RWPE2 (cell line): ENCODE measurements at regions not wholly inside any gene's neighbourhood (a gene's known extent, or its start where the extent isn't known, plus 50 kb on each side); places are given as distances from the start of the nearest gene placed in this dataset.

Experiments used
- ATAC-seq: fragments of 200-7000 bp; cut with Tn5 transposase; 3 replicates; pipeline ENCODE4 v1.9.1; 2021; ENCODE audit warnings: low read depth
- DNase-seq: peaks from one replicate; pipeline ENCODE4 v3.0.0-alpha.2; 2020; ENCODE audit warnings: low spot score
- H3K27ac ChIP-seq: fragments of 450-650 bp; 2 replicates; pipeline ENCODE4 v1.5.1; 2017; ENCODE audit warnings: mild to moderate bottlenecking; ENCODE audit not compliant: poor library complexity, severe bottlenecking
- H3K27me3 ChIP-seq: fragments of 250-450 bp; sonication (Bioruptor Pico); 2 replicates; pipeline ENCODE4 v1.5.1; 2021; ENCODE audit warnings: mild to moderate bottlenecking, moderate library complexity; ENCODE audit not compliant: insufficient read depth, poor library complexity, severe bottlenecking
- H3K36me3 ChIP-seq: fragments of 250-450 bp; sonication (Bioruptor Pico); 2 replicates; pipeline ENCODE4 v1.5.1; 2020; ENCODE audit warnings: low read depth, mild to moderate bottlenecking, moderate library complexity
- H3K4me1 ChIP-seq: fragments of 250-450 bp; sonication (Bioruptor Pico); 2 replicates; pipeline ENCODE4 v1.5.1; 2021; ENCODE audit warnings: mild to moderate bottlenecking, moderate library complexity; ENCODE audit not compliant: insufficient read depth, poor library complexity, severe bottlenecking
- H3K4me3 ChIP-seq: fragments of 250-450 bp; sonication (Bioruptor Pico); 2 replicates; pipeline ENCODE4 v1.5.1; 2021; ENCODE audit warnings: mild to moderate bottlenecking, moderate library complexity; ENCODE audit not compliant: severe bottlenecking
- H3K9me3 ChIP-seq: fragments of 250-450 bp; sonication (Bioruptor Pico); 2 replicates; pipeline ENCODE4 v1.5.1; 2021; ENCODE audit warnings: mild to moderate bottlenecking, moderate library complexity; ENCODE audit not compliant: severe bottlenecking
- CTCF ChIP-seq: fragments of 450-650 bp; IDR thresholded peaks from one replicate; pipeline ENCODE4 v1.5.1; 2017; ENCODE audit warnings: mild to moderate bottlenecking, moderate library complexity; ENCODE audit not compliant: poor library complexity, severe bottlenecking

- H3K4me3 ChIP-seq = no peak overlapping the region
- ATAC-seq (no peak), DNase-seq (no peak)
- no peaks in the 10 kb centered on the region for H3K27me3 ChIP-seq
- H3K36me3 ChIP-seq = no peaks in the 10 kb centered on the region
- no peaks in the 10 kb centered on the region for H3K4me1 ChIP-seq
- TF ChIP-seq CTCF = no peak
- H3K27ac ChIP-seq = no peak overlapping the region
- peaks cover 3% of the 10 kb centered on the region for H3K9me3 ChIP-seq
Observed at GRCh38 chr3:103813955-103814354, 1379.1 kb downstream of the ZPLD1 start.

- Histone ChIP-seq H3K4me1 (no peaks in the 10 kb centered on the region), H3K9me3 (no peaks in the 10 kb centered on the region), H3K4me3 (no peak overlapping the region), H3K36me3 (no peaks in the 10 kb centered on the region), H3K27ac (no peak overlapping the region), H3K27me3 (no peaks in the 10 kb centered on the region)
- TF ChIP-seq CTCF = no peak
- no peak for ATAC-seq
- no peak for DNase-seq
Observed at GRCh38 chr3:103818398-103818797, 1383.6 kb downstream of the ZPLD1 start.

GRCh38 chr3:103818800-103819199 lies 1384.0 kb downstream of the ZPLD1 start:
- Histone ChIP-seq H3K4me1 (no peaks in the 10 kb centered on the region), H3K4me3 (no peak overlapping the region), H3K27me3 (no peaks in the 10 kb centered on the region), H3K27ac (no peak overlapping the region), H3K9me3 (no peaks in the 10 kb centered on the region), H3K36me3 (no peaks in the 10 kb centered on the region)
- DNase-seq = no peak
- ATAC-seq = no peak
- TF ChIP-seq CTCF = no peak

- H3K4me3 ChIP-seq = no peak overlapping the region
- no peak for ATAC-seq
- no peaks in the 10 kb centered on the region for H3K4me1 ChIP-seq
- H3K27me3 ChIP-seq = no peaks in the 10 kb centered on the region
- no peaks in the 10 kb centered on the region for H3K9me3 ChIP-seq
- DNase-seq = no peak
- no peaks in the 10 kb centered on the region for H3K36me3 ChIP-seq
- no peak overlapping the region for H3K27ac ChIP-seq
- no peak for TF ChIP-seq CTCF
Observed at GRCh38 chr3:103825586-103825985, 1390.8 kb downstream of the ZPLD1 start.

- ATAC-seq = no peak
- DNase-seq = no peak
Observed at GRCh38 chr3:103829723-103830326, 1395.0 kb downstream of the ZPLD1 start.

More at GRCh38 chr3:103829723-103830326, 1395.0 kb downstream of the ZPLD1 start:
- no peak overlapping the region for H3K4me3 ChIP-seq
- H3K4me1 ChIP-seq = no peaks in the 10 kb centered on the region
- no peaks in the 10 kb centered on the region for H3K36me3 ChIP-seq
- TF ChIP-seq CTCF = no peak
- H3K27ac ChIP-seq = no peak overlapping the region
- H3K27me3 ChIP-seq = no peaks in the 10 kb centered on the region
- H3K9me3 ChIP-seq = no peaks in the 10 kb centered on the region
